Heart left ventricle (tissue), 16 donors: ENCODE measurements at regions not wholly inside any gene's neighbourhood (a gene's known extent, or its start where the extent isn't known, plus 50 kb on each side); places are given as distances from the start of the nearest gene placed in this dataset.

Experiments used
- ATAC-seq, 4 donors: fragments of 200-7000 bp; cut with Tn5 transposase; one replicate each; pipeline ENCODE4 v1.9.1; 2020 to 2022; ENCODE audit warnings: moderate library complexity in 4 of 4, mild to moderate bottlenecking in 3 of 4, moderate number of reproducible peaks in 1 of 4
- DNase-seq, 5 donors: peaks; one replicate each; pipeline ENCODE4 v3.0.0-alpha.2; 2020
- H3K27ac ChIP-seq, 12 donors: fragments of 200-600 bp; sonication (generic) in 4 of 12; one replicate each; pipeline versions ENCODE4 v1.5.0 to v1.8.0; 2016 to 2022; ENCODE audit warnings: mild to moderate bottlenecking in 2 of 12
- H3K27me3 ChIP-seq, 9 donors: fragments of 200-600 bp; sonication (generic) in 2 of 9; one replicate each; pipeline versions ENCODE4 v1.5.1 to v1.8.0; 2016 to 2022; ENCODE audit warnings: mild to moderate bottlenecking in 3 of 9
- H3K36me3 ChIP-seq, 9 donors: fragments of 200-600 bp; sonication (generic) in 2 of 9; one replicate each; pipeline versions ENCODE4 v1.5.0 to v1.8.0; 2018 to 2022; ENCODE audit warnings: mild to moderate bottlenecking in 2 of 9
- H3K4me1 ChIP-seq, 12 donors: fragments of 200-600 bp; sonication (generic) in 4 of 12; one replicate each; pipeline versions ENCODE4 v1.5.0 to v1.8.0; 2016 to 2022; ENCODE audit warnings: mild to moderate bottlenecking in 3 of 12
- H3K4me3 ChIP-seq, 12 donors: fragments of 200-600 bp; sonication (generic) in 4 of 12; one replicate each; pipeline versions ENCODE4 v1.5.0 to v1.8.0; 2017 to 2022; ENCODE audit warnings: mild to moderate bottlenecking in 9 of 12, moderate library complexity in 4 of 12
- H3K9me3 ChIP-seq, 12 donors: fragments of 200-600 bp; sonication (generic) in 4 of 12; one replicate each; pipeline versions ENCODE4 v1.5.0 to v1.8.0; 2016 to 2022; ENCODE audit warnings: mild to moderate bottlenecking in 1 of 12
- POLR2A ChIP-seq, 2 donors: fragments of 450-650 bp; IDR thresholded peaks; one replicate each; pipeline ENCODE4 v1.6.1; 2017; ENCODE audit warnings: antibody characterized with exemption in 2 of 2, mild to moderate bottlenecking in 2 of 2, moderate library complexity in 2 of 2
- WGBS, 4 donors: extraction: QIAGEN DNeasy Blood & Tissue Kit in 2 of 4; methylation state at CpG; one replicate each; pipeline versions ENCODE4 v1.1.5 to v1.1.7; 2013 to 2018; 5-methylcytosine and 5-hydroxymethylcytosine counted together
- intact Hi-C, 10 donors: fragments of 100-400 bp; cut with DNase I; formaldehyde crosslinking; loops; one replicate each; pipeline versions ENCODE4 v1.11.1 to v1.14.2; 2022
- TF ChIP-seq, protein P1 (sequence below), 12 donors: fragments of 200-600 bp; sonication (generic) in 4 of 12; IDR thresholded peaks; one replicate each; pipeline versions ENCODE4 v1.5.0 to v1.8.0; 2018 to 2022; ENCODE audit warnings: antibody characterized with exemption in 12 of 12, mild to moderate bottlenecking in 5 of 12
- donor health status: ischemic (EF 13 %, LVEDD 7.1; RV severe dilation, severe dysfunction).
- donor health status: healthy with polysubstance abuse.
- donor health status: DM: no; HTN: yes; CAD: no.
- donor health status: DM: no; HTN: no; CAD: no.
- donor health status: ischemic (EF 25% LVEDD 6.9; RV normal size, moderate dysfunction).
- donor health status: ischemic (EF 25% LVEDD 5.7; RV mildly dilated, moderate dysfunction).
- donor health status: healthy.
- donor health status: DM: yes; HTN: yes; CAD: no.
- donor health status: ischemic (EF 35%, LVEDD 5.7; RV mildly dilated, moderate dysfunction).
- donor health status: nonischemic (EF 11% LVEDD 7.7; RV severe dilation, severe dysfunction).
- donor health status: DM: yes; HTN: yes; CAD: no.
- donor health status: PGD.
- donor health status: ischemic (EF 29% LVEDD 5.4; RV normal size, mild dysfunction).
- donor health status: nonischemic (EF 23%, LVEDD 6.1; RV moderate dilation, normal function).

DNA sequence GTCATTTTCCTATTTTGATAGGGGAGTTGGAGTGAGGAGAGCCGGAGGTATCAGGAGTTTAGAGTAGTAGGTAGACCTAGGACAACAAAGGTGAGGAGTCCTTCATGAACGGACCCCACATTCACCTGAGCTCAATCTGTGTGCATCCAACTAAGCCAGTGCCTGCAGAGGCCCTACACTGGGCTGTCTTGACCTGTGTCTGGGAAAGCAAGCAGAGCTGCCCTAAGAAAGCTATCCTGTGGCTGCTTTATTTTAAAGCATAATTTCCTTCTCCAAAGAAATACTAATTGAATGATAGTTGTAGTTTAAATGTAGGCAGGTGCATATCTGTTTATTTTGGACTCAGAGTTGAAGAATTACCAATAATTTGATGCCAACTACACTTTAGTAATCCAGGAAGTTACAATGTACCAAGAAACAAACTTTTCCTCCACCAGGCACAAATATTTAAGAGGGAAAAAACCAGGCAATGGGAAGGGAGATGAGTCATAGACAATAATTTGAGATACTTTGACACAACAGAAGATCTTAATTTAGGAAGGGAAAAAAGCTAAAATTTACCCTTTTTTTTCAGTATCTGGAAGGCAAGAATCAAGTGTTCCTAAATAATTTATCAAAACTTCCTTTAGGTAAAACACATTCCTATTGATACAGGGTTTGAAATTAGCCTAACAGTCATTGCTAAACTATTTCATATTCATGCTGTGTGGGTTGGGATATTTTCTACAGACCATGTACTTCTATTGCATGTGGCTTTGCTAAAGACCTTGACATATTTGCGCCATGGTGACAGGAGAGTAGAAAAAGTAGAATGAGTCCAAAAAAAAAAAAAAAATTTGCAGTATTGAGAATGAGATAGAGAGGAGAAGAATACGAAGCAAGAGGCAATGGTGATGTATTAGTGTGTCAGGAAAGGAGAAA, 376.6 kb upstream of the TUSC1 start:
- no peak for TF ChIP-seq POLR2A (IDR thresholded peaks at IDR 0.05)
- TF ChIP-seq, protein P1, sequence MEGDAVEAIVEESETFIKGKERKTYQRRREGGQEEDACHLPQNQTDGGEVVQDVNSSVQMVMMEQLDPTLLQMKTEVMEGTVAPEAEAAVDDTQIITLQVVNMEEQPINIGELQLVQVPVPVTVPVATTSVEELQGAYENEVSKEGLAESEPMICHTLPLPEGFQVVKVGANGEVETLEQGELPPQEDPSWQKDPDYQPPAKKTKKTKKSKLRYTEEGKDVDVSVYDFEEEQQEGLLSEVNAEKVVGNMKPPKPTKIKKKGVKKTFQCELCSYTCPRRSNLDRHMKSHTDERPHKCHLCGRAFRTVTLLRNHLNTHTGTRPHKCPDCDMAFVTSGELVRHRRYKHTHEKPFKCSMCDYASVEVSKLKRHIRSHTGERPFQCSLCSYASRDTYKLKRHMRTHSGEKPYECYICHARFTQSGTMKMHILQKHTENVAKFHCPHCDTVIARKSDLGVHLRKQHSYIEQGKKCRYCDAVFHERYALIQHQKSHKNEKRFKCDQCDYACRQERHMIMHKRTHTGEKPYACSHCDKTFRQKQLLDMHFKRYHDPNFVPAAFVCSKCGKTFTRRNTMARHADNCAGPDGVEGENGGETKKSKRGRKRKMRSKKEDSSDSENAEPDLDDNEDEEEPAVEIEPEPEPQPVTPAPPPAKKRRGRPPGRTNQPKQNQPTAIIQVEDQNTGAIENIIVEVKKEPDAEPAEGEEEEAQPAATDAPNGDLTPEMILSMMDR (IDR thresholded peaks at IDR 0.05), result no peak
- H3K27me3 ChIP-seq, result no peaks in the 10 kb centered on the region
- WGBS, 4 donors, result 65 to 78% (median 72%) methylated on average over 4 of the region's 4 CpGs
- H3K36me3 ChIP-seq, result no peaks in the 10 kb centered on the region
- H3K4me1 ChIP-seq, result no peaks in the 10 kb centered on the region
- DNase-seq (no peak), ATAC-seq (no peak)
- peaks cover 0 to 3% (median 0%) of the 10 kb centered on the region in 12 donors for H3K9me3 ChIP-seq
- intact Hi-C loops, result loop anchor here in 1 of 10 donors (10.0 kb wide), 2 partner anchors 50 to 60 kb away; no protein-coding TSS in a partner anchor
- H3K27ac ChIP-seq, result no peak overlapping the region
- H3K4me3 ChIP-seq, result no peak overlapping the region

DNA sequence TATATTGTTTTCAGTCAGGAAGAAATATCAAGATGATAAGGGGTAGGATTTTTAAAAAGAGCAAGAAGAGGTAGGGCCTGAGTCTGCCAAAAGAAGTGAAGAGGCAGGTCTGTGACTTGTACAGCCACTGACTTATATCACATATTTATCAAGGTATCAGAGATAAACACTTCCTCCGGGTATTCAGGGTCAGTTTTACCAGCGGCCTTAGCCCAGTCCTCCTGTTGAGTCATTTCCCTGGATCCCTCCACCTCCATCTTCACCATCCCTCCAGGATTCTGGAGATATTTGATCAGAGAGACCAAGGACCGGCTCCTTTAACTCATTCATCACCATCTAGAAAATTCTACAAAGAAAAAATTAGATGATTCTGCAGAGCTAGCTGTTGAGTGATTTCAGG, 375.7 kb upstream of the TUSC1 start:
- Histone ChIP-seq H3K27me3 (no peaks in the 10 kb centered on the region), H3K9me3 (peaks cover 0 to 9% (median 0%) of the 10 kb centered on the region in 12 donors), H3K4me1 (no peaks in the 10 kb centered on the region), H3K36me3 (no peaks in the 10 kb centered on the region), H3K27ac (no peak overlapping the region), H3K4me3 (no peak overlapping the region)
- no peak for TF ChIP-seq POLR2A (IDR thresholded peaks at IDR 0.05)
- TF ChIP-seq, protein P1 (IDR thresholded peaks at IDR 0.05), result no peak
- WGBS, 4 donors, result 47 to 65% (median 57%) methylated on average over 3 of the region's 3 CpGs
- no peak for DNase-seq
- intact Hi-C loops, result loop anchor here in 1 of 10 donors (10.0 kb wide), 2 partner anchors 51 to 59 kb away; no protein-coding TSS in a partner anchor
- ATAC-seq, result no peak

DNA sequence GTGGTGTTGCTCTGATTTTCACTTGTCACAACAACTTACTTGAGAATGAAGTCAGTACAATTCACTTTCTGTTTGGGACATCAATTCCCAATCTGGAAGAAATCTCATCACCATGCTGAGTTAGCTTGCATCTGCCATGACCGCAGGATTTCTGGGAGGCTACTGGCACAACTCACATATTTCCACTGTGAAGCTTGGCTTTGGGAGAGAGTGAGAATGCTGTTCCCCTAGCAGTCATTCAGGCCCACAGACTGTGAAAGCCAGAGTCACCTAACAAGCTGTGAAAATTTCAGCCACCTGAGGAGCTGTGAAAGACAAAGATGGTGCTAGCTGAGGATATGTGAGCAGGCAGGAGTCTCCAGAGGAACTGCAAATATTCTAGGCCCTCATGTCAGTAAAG, 365.2 kb upstream of the TUSC1 start:
- intact Hi-C loops, result no loop called here
- peaks cover 0 to 24% (median 6%) of the 10 kb centered on the region in 12 donors for H3K9me3 ChIP-seq
- H3K27me3 ChIP-seq, result no peaks in the 10 kb centered on the region
- TF ChIP-seq, protein P1 (IDR thresholded peaks at IDR 0.05), result no peak
- no peak for TF ChIP-seq POLR2A (IDR thresholded peaks at IDR 0.05)
- ATAC-seq (no peak), DNase-seq (no peak)
- no peak overlapping the region for H3K4me3 ChIP-seq
- H3K27ac ChIP-seq, result no peak overlapping the region
- H3K36me3 ChIP-seq, result no peaks in the 10 kb centered on the region
- WGBS, 4 donors, result 56 to 73% (median 67%) methylated on average over 1 of the region's 1 CpG
- no peaks in the 10 kb centered on the region for H3K4me1 ChIP-seq

DNA sequence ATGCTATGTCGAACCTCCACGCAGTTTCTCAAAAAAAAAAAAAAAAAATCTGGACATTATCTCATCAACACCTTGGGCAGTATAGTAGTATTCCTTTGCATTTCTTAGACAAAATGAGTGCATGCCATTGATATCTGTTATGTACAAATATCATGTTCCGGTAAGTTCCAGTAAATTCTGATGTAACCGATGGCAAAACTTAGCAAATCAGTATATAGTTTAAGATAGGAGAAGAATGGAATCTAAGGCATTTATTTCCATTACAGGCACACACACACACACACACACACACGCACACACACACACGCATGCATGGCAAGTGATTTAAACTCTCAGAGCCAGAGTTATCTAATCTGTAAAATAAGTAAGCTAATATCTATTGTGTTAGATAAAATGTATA, 356.5 kb upstream of the TUSC1 start:
- intact Hi-C loops, result no loop called here
- Histone ChIP-seq H3K9me3 (peaks cover 0 to 15% (median 3%) of the 10 kb centered on the region in 12 donors), H3K27ac (no peak overlapping the region), H3K36me3 (no peaks in the 10 kb centered on the region), H3K27me3 (no peaks in the 10 kb centered on the region), H3K4me3 (no peak overlapping the region), H3K4me1 (no peaks in the 10 kb centered on the region)
- 67 to 81% (median 78%) methylated on average over 6 of the region's 6 CpGs for WGBS, 4 donors
- DNase-seq (no peak), ATAC-seq (no peak)
- no peak for TF ChIP-seq POLR2A (IDR thresholded peaks at IDR 0.05)
- TF ChIP-seq, protein P1 (IDR thresholded peaks at IDR 0.05), result no peak
